ENCODE measurements at regions not wholly inside any gene's neighbourhood (a gene's known extent, or its start where the extent isn't known, plus 50 kb on each side); places are given as distances from the start of the nearest gene placed in this dataset.

- TF ChIP-seq CTCF (IDR thresholded peaks at IDR 0.05) (no peak), EP300 (IDR thresholded peaks at IDR 0.05) (no peak), E2F6 (IDR thresholded peaks at IDR 0.05; ENCODE audit: borderline replicate concordance, low read depth) (no peak), POLR2A (IDR thresholded peaks at IDR 0.05; ENCODE audit: low read length) (no peak)
Measured at GRCh38 chr2:114108824-114109416, 219.0 kb downstream of the ACTR3 start.

Measured in A549 (cell line).